HUES64 (cell line): ENCODE measurements at regions not wholly inside any gene's neighbourhood (a gene's known extent, or its start where the extent isn't known, plus 50 kb on each side); places are given as distances from the start of the nearest gene placed in this dataset.

Experiments used
- H3K27ac ChIP-seq: 2 replicates; pipeline ENCODE4 v1.7.0; 2013; ENCODE audit warnings: low read depth, low read length, inconsistent platforms
- H3K27me3 ChIP-seq: 2 replicates; pipeline ENCODE4 v1.6.1; 2013; ENCODE audit warnings: mild to moderate bottlenecking, low read length; ENCODE audit not compliant: insufficient read depth
- H3K36me3 ChIP-seq: 2 replicates; pipeline ENCODE4 v1.6.1; 2013; ENCODE audit warnings: mild to moderate bottlenecking, low read length; ENCODE audit not compliant: insufficient read depth
- H3K4me1 ChIP-seq: 2 replicates; pipeline ENCODE4 v1.6.1; 2013; ENCODE audit warnings: mild to moderate bottlenecking, low read length, moderate library complexity; ENCODE audit not compliant: insufficient read depth
- H3K4me3 ChIP-seq: 2 replicates; pipeline ENCODE4 v1.5.1; 2013; ENCODE audit warnings: mild to moderate bottlenecking, low read length, moderate library complexity
- H3K9ac ChIP-seq: 2 replicates; pipeline ENCODE4 v1.6.1; 2013; ENCODE audit warnings: mild to moderate bottlenecking, low read depth, low read length
- H3K9me3 ChIP-seq: 2 replicates; pipeline ENCODE4 v1.6.1; 2013; ENCODE audit warnings: low read depth, low read length; ENCODE audit not compliant: insufficient read depth
- WGBS: fragments of 150-250, 120-280 bp; methylation state at CpG from one replicate; pipeline ENCODE4 v1.1.7; 2013; ENCODE audit warnings: missing lambda C conversion rate; 5-methylcytosine and 5-hydroxymethylcytosine counted together

DNA sequence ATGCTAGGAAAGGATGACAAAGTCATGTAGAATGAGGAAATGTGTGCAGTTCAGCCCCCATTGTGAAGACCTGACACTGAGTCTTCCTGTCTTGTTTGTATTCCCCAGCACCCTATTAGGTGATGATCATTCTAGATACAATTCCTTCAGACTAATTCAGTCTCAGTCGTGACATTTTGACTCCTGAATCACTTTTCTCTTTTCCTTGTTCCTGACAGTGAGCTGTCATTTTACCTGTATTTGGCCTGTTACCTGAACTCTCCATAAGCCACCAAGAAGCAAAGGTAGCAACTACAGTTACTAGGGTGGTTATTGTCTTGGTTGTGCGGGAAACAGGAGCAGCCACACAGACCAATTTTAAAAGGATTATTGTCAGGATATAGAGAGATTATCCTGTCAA lies 111.4 kb upstream of the TAC1 start:
- 96% methylated on average over 2 of the region's 2 CpGs for WGBS
- Histone ChIP-seq H3K9me3 (no peaks in the 10 kb centered on the region), H3K4me3 (no peak overlapping the region), H3K4me1 (no peaks in the 10 kb centered on the region), H3K9ac (no peak overlapping the region), H3K36me3 (no peaks in the 10 kb centered on the region), H3K27me3 (no peaks in the 10 kb centered on the region), H3K27ac (no peak overlapping the region)

DNA sequence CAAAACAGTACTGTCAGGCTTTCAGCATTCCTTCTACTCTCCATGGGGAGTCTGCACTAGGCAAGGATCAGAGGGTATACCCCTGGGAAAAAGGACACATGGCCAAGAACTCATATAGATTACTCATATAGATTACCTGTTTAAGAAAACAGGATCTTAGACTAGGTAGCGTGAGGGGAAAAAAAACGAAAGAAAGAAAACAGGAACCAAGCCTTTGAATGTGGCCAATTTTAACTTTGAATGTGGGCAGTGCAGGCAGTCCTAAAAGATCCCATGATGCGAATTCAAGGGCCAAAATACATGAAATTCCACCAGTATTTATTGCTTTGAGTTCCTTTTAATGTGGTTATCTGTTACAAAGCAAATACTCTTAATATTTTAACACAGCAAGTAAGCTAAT lies 108.6 kb upstream of the TAC1 start:
- Histone ChIP-seq H3K4me3 (no peak overlapping the region), H3K9ac (no peak overlapping the region), H3K9me3 (no peaks in the 10 kb centered on the region), H3K27ac (no peak overlapping the region), H3K4me1 (no peaks in the 10 kb centered on the region), H3K36me3 (no peaks in the 10 kb centered on the region), H3K27me3 (no peaks in the 10 kb centered on the region)
- 91% methylated on average over 3 of the region's 3 CpGs for WGBS

DNA sequence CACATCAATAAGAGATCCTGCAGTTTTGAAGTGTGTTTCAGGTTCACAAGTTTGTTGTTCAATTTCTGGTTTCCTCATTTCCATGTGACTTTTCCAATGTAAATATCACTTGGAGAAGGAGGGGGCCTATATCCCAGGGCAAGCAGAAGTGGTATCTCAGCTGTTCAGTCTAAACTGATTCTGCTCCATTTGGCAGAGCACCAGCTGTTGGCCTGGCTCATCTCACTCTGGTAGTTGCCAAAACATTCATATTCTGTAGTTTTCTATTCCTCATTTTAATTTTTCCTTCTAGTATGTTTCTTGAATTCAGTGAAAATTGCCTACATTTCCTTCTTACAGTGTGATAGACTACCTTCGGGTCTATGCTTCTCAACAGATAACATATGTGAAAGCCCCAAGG lies 101.8 kb upstream of the TAC1 start:
- H3K9ac ChIP-seq: no peak overlapping the region
- WGBS: 100% methylated on average over 1 of the region's 1 CpG

DNA sequence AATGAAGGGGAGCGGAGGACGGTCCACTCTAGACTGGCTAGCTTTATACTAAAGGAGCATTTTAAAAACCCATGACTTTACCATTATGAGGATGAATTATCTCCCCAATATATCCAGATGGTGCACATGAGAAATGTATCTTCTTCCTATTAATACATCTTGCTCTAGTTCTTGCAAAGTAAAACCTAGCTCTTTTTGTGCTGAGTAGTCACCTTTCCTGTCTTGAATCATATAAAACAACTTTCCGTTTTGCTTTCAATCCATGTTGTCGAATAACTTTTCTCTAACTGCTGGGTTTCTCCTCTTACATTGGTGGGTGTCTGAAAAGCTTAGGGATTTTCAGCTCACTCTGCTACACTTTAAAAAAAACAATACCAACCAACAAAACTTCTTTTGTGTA lies 96.3 kb upstream of the TAC1 start:
- Histone ChIP-seq H3K27ac (no peak overlapping the region), H3K4me3 (no peak overlapping the region), H3K9me3 (no peaks in the 10 kb centered on the region), H3K27me3 (no peaks in the 10 kb centered on the region), H3K4me1 (no peaks in the 10 kb centered on the region), H3K9ac (no peak overlapping the region), H3K36me3 (no peaks in the 10 kb centered on the region)
- WGBS: 98% methylated on average over 4 of the region's 4 CpGs

More for the DNA sequence above, 101.8 kb upstream of the TAC1 start:
- Histone ChIP-seq H3K4me1 (no peaks in the 10 kb centered on the region), H3K27me3 (no peaks in the 10 kb centered on the region), H3K9me3 (no peaks in the 10 kb centered on the region), H3K36me3 (no peaks in the 10 kb centered on the region), H3K4me3 (no peak overlapping the region), H3K27ac (no peak overlapping the region)

DNA sequence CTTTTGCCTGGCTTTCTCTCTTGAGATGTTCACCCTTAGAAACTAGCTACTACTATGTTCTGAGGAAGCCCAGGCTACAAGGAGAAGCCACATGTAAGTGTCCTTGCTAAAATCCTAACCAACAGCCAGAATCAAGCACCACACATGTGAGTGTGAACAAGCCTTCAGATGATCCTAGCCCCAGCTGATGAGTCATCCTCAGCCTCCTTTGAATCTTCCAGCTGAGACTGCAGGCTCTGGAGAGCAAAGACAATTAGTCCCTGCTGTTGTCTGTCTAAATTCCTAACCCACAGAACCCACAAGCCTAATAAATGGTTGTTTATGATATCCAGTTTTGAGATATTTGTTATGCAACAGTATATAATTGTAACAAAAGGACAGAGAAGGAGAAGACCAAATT lies 92.8 kb upstream of the TAC1 start:
- no peaks in the 10 kb centered on the region for H3K9me3 ChIP-seq
- no peaks in the 10 kb centered on the region for H3K36me3 ChIP-seq
- peak overlapping the region; percentile 26; the same call in 1 of the 2 replicates for H3K27ac ChIP-seq
- H3K4me3 ChIP-seq: no peak overlapping the region
- no peaks in the 10 kb centered on the region for H3K4me1 ChIP-seq
- no peak overlapping the region for H3K9ac ChIP-seq
- no peaks in the 10 kb centered on the region for H3K27me3 ChIP-seq

DNA sequence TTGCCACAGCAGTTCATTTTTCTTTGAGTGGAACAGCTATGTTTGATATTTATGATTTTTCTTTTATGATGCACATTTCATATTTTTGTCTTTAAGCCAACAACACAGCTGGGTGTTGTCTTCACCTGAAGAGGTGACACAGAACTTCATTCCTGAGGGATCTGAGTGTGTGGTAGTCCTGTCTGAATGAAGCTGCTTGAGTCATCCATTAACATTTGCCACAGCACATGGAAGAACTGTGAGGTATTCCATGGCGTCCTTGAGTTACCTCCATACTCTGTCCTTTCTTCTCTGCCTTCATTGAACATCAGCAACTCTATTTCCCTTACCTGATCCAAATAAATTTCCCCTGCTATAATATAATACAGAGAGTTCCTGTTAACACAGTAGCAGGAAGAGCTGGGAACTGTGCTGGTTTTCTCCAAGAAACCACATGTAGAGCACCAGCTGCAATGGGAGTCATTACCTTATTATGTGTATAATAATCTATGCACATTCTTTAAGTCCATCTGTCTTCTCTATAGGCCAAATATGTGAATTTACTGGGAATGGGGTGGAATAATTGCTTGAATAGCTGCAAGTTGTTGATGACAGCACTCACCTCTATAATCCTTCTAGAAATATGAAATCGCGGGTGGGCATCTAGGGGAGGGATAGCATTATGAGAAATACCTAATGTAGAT lies 72.4 kb upstream of the TAC1 start:
- Histone ChIP-seq H3K9me3 (no peaks in the 10 kb centered on the region), H3K27me3 (no peaks in the 10 kb centered on the region), H3K4me3 (no peak overlapping the region), H3K9ac (no peak overlapping the region), H3K4me1 (no peaks in the 10 kb centered on the region), H3K27ac (no peak overlapping the region), H3K36me3 (no peaks in the 10 kb centered on the region)
- WGBS: 86% methylated on average over 3 of the region's 3 CpGs

DNA sequence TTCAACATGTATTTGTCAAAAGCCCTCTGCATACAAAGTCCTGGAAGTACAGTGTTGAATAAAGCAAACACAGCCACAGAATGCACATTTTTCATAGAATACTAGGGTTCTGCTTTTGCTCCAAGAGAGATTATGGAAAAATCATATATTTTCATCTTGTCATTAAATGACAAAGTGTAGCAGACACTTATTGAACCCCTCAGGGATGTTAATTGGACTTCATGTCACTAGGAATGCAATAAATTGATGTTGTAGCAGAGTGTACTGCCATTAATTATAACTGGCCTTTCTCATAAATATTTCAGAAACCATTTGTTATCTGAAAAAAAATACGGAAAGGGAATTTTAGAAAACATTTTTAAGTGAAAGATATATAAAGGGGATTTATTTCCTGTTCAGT lies 64.5 kb upstream of the TAC1 start:
- Histone ChIP-seq H3K27ac (no peak overlapping the region), H3K4me1 (no peaks in the 10 kb centered on the region), H3K9ac (no peak overlapping the region), H3K4me3 (no peak overlapping the region), H3K27me3 (no peaks in the 10 kb centered on the region), H3K36me3 (no peaks in the 10 kb centered on the region), H3K9me3 (no peaks in the 10 kb centered on the region)
- no CpG with 5 or more reads among the region's 1 CpG for WGBS

DNA sequence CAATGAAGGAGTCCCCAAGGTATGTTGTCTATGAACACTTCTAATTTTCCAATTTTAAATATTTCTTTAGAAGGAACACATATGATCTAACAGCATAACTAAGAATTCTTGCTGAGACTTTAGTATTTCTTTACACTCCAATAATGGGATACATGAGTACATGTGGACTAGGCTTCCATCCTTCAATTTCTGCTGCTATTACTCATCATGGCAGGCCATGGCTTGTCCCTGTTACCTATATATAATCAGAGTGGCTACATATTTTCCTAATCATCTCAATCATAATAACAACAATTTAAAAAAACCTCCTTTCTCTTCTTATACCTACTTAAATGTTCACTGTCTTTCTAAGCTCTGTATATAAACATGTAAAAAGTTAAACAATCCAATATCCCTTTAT lies 60.3 kb upstream of the TAC1 start:
- Histone ChIP-seq H3K36me3 (no peaks in the 10 kb centered on the region), H3K4me1 (no peaks in the 10 kb centered on the region), H3K27me3 (no peaks in the 10 kb centered on the region), H3K4me3 (no peak overlapping the region), H3K9me3 (no peaks in the 10 kb centered on the region), H3K27ac (no peak overlapping the region), H3K9ac (no peak overlapping the region)

DNA sequence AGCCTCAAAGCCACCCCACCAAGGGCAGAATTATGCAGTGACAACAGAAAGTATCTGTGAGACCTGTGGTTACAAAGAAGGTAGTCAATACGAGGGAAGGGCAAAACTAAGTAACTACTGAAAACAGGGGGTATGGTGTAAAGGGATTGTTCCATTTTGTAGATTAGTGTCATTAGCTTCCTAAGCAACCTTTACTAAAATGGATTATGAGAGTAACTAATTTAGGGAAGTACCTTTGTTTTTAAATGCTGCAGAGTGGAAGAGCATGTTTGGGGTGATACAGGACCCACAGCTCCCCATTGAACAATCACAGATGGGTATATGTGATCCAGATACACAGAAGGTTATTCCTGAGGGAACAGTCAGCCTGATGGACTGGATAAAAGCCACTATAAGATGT lies 51.3 kb upstream of the TAC1 start:
- Histone ChIP-seq H3K9me3 (no peaks in the 10 kb centered on the region), H3K27me3 (no peaks in the 10 kb centered on the region), H3K27ac (no peak overlapping the region), H3K36me3 (no peaks in the 10 kb centered on the region), H3K4me3 (no peak overlapping the region), H3K4me1 (no peaks in the 10 kb centered on the region), H3K9ac (no peak overlapping the region)
- 77% methylated on average over 1 of the region's 1 CpG for WGBS
